GM21526 (cell line): ENCODE measurements at regions not wholly inside any gene's neighbourhood (a gene's known extent, or its start where the extent isn't known, plus 50 kb on each side); places are given as distances from the start of the nearest gene placed in this dataset.

Experiments
- ATAC-seq: cut with Tn5 transposase; IDR thresholded peaks from one replicate; pipeline ENCODE4 v1.9.1; 2021; ENCODE audit warnings: moderate library complexity; ENCODE audit not compliant: unreplicated experiment, low FRiP score

- no peak for ATAC-seq
These were observed 178.4 kb downstream of the MACROH2A1 start for GRCh38 chr5:135220394-135221186.

GRCh38 chr5:135219868-135220267 lies 179.2 kb downstream of the MACROH2A1 start:
- ATAC-seq: no peak

- ATAC-seq: no peak
These were observed 180.1 kb downstream of the MACROH2A1 start for GRCh38 chr5:135218790-135219568.

- ATAC-seq: no peak
These were observed 180.6 kb downstream of the MACROH2A1 start for GRCh38 chr5:135218486-135218755.

DNA sequence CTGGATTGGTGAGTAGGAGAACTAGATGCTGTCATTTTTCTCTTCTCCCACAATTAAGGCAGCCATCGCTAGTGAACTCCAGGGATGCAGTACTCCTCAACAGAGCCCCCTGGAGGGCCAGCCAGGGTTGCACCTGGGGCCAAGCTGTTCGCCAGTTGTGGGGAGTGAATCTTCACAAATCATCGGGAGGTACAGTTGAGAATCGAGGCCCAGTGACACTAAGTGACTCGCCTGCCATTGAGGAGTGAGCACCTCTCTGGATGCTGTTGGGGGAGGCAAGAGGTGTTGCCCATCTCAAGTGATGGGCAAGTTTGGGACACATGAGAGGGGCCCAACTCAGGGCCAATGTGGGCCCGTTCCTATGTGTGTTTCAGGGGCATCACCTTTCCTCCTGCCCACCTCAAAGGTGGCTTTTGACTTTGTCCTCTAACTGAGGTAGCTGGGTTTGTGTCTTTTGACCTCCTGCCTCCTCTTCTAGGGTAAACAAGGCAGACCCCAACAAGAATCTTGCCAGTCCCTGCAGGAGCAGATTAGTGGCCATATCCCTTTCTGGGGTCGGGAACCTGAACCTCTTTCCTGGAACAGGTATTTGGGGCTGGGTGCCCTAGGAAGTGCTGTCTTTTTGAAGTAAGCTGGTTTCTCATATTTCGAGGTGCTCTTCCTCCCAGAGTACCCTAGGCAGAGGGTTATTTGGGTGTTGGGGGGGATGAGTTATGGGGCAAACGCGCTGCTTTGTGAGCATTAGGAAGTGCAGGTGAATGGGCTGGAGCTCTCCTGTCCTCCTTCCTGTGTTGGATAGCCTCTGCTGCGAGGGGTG lies 181.2 kb downstream of the MACROH2A1 start:
- no peak for ATAC-seq

GRCh38 chr5:135216471-135217343 lies 182.3 kb downstream of the MACROH2A1 start:
- no peak for ATAC-seq

GRCh38 chr5:135215617-135216470 lies 181.8 kb upstream of the PITX1 start:
- no peak for ATAC-seq

DNA sequence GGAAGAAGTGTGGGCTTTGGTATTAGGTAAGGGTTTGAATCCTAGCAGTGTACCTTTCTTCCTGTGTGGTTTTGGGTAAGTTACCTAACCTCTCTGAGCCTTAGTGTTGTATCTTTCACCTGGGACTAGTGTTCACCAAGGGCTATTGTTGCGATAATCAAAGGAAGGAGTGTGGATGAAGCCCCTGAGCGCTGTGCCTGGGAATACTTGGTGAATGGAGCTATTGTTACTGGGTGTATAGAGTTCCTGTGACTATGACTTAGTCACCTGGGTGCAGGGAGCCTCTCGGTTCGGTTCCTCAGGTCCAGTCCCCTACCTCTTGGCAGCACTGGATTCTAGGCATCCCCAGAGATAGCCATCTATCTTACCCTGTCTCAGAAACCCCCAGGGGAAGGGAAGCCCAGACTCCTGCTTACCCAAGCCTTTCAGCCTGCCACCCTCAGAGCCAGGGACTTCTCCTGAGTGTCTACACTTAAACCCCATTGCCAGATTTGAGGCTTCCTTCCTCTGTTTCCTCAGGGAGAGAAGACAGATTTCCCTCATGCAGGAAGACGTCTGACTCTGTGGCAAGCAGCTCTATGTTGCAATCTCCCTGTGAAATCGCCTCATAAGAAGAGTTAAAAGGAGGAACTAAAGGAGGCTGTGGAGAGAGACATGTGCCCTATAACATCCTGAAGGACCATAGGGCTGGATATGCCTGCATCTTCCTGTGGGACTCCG lies 181.0 kb upstream of the PITX1 start:
- no peak for ATAC-seq

DNA sequence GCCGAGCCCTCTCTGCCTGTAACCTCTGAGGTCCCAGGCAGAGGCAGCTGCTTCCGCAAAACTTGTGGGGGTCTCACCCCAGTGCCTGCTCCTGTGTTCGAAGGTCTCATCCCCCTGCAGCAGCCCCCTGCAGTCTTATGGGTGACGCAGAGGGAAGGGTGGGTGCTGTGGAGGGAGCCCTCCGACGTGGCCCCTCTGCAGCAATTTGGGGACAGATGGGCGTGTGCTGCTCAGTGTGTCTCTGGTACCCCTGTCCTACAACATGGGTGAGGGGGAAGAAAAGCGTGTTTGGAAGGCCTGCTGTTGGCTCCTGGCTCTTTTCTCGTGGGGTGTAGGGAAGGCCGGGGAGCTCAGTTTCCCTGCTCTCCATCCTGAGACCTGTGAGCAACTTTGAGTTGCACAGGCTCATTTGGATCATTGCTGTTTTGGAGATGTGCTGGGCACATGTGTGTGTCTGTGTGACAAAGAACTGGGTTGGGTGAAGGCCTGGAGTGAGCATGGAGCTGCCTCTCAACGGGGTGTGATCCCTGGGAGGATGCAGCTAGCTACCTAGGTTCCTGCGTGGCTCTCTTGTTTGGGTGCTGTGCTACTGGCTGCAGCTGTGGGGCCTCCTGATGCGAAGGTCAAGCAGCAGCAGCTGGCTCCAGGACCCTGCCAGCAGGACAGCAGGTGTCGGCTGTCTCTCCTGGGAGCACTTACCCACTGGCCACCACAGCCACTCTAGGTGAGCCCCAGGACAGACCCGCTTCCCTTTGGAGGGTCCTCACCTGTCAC lies 179.6 kb upstream of the PITX1 start:
- ATAC-seq: no peak

DNA sequence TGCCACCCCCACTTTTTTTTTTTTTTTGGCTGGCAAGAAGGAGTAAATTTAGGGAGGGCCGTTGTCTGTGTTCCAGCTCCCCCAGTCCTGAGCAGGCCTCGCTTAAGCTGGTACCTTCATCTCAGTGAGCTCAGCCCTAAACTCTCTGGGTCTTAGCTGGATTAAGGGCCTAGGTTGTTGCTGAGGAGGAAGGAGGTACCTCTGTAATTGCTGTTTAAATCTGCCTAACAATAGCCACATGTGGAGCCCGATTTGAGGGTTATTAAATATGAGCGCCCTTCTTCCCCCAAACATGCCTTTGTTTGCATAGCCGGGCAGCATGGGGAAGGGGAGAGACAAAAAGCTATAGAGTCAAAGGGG lies 179.0 kb upstream of the PITX1 start:
- no peak for ATAC-seq

- ATAC-seq: no peak
These were observed 178.5 kb upstream of the PITX1 start for GRCh38 chr5:135212361-135213026.

DNA sequence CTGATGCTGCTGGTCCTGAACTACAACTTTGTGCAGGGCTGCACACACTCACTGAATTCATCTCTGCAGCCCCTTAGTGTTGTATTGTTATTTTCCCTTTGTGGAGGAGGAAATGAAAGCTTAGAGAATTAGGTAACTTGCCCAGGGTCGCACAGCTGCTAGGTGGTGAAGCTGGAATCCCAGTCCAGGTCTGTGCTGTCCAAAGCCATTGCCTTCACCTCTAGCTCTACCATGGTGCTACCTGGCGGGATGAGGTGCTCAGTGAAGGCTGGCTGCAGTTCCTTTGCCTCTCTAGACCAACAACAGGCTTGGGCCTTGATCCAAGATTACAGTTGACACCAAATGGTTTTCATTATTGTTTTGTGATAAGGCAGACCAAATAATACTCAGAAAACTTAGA lies 177.8 kb upstream of the PITX1 start:
- ATAC-seq: no peak

DNA sequence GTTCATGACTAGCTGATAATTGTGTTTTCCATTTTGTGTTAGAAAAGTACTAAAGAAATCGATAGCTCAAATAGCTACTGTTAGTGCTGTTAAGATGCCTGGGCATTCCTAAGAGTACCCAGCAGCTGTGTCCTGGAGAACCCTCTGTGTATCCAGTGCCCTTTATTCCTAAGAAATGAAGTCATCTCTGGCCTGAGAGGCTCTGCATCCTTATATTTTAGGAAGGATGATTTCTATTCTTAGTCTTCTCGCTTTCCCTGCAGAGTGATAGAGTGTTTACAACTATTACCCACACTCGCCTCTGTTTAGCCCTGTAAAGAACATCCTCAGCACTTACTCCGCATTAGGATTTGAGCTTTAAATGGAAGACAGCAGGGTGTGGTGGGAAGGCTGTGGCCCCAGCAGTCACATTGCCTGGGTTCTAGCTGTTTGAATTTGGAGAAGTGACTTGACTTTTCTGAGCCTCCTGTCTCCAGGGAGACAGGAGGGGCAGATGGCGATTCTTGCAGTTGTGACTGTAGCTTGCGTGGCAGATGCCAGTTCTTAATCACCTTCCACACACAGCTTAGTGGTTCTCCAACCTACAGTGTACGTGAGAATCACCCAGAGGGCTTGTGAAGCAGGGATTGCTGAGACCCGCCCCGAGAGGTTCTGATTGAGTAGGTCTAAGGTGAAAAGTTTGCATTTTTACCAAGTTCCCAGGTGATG lies 177.2 kb upstream of the PITX1 start:
- no peak for ATAC-seq

DNA sequence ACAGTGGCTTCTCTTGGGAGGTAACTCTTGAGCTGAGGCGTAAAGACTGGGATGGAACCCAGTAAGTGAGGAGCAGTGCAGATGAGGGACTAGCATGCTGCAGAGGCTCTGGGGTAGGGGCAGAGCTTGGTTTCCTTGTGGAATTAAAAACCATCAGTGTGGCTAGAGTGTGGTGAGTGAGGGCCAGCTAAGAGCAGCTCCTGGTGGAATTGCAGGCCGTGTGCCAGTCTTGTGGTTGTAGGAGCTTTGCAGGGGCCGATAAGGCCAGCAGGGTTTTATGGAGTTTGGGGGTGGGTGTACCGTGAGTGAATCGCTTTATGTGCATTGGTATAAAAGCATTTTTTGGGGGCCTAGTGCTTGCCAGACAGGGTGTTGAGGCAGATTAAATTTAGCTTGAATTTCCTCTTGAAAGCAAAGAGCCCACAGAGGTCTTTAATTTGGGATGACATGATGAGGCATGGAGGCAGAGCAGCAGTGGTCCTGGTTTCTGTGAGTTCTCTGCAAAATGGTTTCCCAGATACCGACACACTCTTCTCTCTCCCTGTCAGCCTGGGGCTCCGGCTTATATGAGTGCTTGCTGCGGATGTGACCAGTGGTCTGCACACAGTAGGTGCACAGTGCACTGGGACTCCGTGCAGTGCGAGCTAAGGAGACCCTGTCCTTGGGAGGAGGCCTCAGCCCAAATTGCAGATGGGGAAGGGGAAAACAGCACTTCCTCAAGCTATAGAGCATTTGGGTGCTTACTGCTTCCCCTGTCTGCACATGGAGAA lies 176.4 kb upstream of the PITX1 start:
- no peak for ATAC-seq

DNA sequence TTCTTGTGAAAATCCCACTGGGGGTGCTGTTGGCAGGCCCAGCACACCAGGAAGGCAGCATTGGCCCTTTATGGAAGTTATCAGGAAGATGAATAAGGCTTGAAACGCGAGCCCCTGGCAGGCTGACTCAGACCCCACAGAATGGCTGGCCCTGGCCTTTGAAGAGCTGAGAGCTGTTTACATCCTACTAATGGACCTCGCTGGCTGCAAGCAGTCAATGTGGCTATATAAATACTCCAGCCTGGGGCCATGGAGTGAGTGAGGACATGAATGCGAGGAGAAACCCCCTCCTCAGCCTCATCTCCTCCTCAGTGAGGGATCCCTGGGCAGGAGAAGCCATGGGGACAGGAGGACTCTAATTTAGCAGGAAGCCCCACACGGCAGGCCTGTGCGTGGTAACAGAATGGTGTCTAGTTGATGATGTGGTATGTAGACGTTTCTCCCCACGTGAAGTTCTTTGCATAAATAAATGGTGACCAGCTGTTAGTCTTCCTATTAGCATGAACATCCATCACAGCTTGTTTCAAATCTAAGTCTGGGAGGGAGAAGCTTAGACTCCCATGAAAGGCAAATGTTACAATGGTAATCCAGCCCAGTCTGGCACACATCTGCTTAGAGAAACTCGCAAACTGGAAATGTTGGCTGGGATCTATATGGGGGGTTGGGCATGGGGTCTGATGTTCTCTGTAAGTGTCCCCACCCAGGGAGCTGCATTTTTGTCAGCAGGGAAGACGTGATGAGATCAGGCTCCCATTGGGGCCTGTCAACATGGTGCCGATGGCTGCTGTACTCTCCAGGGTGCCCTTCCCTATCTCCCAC lies 175.1 kb upstream of the PITX1 start:
- no peak for ATAC-seq

DNA sequence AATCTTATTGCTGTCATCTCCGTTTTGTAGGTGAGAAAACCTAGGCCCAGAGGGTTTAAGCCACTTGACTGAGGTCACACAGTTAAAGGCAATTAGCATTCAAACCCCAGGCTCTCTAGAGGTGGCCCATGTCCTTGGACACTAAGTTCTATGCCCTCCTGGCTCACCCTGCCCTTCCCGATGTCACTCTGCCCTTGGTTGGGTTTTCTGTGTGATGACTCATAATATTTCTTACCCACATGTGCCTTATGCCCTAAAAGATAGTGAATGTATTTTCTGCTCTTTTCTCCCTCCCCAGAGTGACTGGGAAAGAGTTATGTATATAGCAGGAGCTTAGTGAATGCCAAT lies 174.5 kb upstream of the PITX1 start:
- no peak for ATAC-seq
